ENCODE measurements at regions not wholly inside any gene's neighbourhood (a gene's known extent, or its start where the extent isn't known, plus 50 kb on each side); places are given as distances from the start of the nearest gene placed in this dataset.

DNA sequence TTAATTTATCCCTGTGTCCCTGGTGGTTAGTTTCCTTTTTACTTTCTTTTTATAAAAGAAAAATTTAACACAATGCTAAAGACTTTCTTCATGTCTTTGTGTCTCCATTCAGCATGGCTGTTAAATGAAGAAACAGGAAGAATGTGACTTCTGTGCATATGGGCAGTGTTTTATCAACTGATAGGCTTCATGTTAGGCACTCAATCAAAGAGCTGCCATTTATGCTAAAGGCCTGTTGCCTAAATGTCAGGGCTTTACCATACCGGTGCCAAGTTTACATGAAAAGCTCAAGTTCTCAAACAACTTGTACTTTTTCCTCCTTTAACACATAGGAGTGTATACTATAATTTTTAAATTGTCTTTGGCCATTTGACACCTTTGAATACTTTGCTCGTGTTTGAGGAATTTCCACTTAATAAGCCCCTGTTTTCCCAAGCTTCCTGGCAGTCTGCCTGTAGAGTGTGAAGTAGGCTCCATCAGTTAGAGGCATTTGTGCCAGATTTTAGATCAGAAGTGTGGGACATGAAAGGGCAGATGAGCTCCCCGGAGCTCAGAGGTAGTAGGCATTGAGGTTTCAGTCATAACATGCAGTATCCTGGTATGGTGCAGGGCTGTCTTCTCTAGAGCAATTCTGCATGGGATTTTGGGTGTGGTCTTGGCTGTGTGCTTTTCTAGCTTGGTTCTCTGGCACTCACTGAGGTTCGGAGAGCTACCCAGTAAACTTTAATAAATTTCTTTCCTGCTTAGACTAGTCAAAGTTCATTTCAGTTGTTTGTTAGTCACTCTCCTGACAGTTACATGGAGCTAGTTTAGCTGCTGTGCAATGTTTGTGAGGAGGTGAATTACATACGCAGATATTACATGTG lies 119.0 kb downstream of the LEPR start:
- TF ChIP-seq, protein P1, sequence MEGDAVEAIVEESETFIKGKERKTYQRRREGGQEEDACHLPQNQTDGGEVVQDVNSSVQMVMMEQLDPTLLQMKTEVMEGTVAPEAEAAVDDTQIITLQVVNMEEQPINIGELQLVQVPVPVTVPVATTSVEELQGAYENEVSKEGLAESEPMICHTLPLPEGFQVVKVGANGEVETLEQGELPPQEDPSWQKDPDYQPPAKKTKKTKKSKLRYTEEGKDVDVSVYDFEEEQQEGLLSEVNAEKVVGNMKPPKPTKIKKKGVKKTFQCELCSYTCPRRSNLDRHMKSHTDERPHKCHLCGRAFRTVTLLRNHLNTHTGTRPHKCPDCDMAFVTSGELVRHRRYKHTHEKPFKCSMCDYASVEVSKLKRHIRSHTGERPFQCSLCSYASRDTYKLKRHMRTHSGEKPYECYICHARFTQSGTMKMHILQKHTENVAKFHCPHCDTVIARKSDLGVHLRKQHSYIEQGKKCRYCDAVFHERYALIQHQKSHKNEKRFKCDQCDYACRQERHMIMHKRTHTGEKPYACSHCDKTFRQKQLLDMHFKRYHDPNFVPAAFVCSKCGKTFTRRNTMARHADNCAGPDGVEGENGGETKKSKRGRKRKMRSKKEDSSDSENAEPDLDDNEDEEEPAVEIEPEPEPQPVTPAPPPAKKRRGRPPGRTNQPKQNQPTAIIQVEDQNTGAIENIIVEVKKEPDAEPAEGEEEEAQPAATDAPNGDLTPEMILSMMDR (optimal IDR thresholded peaks at IDR 0.05 in 1 of 3, IDR thresholded peaks at IDR 0.05 in 1 of 3, conservative IDR thresholded peaks at IDR 0.05 in 1 of 3; ENCODE audit: extremely low read depth in 1 of 3, insufficient read depth in 2 of 3, low read length in 3 of 3), result no peak
- no peak for TF ChIP-seq EZH2 (IDR thresholded peaks at IDR 0.05; ENCODE audit: low read length)

DNA sequence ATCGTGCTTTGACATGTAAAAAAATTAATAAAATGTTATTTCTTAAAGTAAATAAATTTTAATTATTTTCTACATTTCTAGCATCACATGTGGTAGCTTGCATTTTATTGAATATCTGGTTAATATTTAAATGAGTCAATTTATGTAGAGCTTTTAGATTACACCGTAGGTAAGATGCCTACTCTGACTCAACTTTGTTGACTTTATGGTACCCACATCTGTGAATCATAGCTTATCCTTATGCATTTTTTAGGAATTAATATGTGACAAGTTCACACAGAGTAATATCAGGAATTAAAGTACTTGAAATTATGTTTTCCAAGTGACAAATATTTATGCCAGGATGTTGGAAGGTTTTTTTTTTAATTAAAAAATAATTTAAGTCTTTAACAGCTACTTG lies 120.7 kb downstream of the LEPR start:
- Histone ChIP-seq H3K79me2 (ENCODE audit: control insufficient read depth, insufficient read depth, low read length) (no peaks in the 10 kb centered on the region), H3K27ac (ENCODE audit: control insufficient read depth, insufficient read depth, low read length) (no peak overlapping the region), H3K9me3 (ENCODE audit: control insufficient read depth, low read depth, low read length) (no peaks in the 10 kb centered on the region), H3K4me3 (ENCODE audit: control insufficient read depth in 2 of 3, extremely low read depth in 1 of 3, insufficient read depth in 2 of 3, low read depth in 1 of 3, low read length in 3 of 3) (no peak overlapping the region), H3K9ac (ENCODE audit: control insufficient read depth, extremely low read depth, insufficient read depth, low read length) (no peak overlapping the region), H3K4me1 (ENCODE audit: control insufficient read depth, extremely low read depth, insufficient read depth, low read length) (no peaks in the 10 kb centered on the region), H3K36me3 (ENCODE audit: control insufficient read depth in 2 of 2, extremely low read depth in 1 of 2, insufficient read depth in 2 of 2, low read length in 2 of 2) (no peaks in the 10 kb centered on the region), H3K4me2 (ENCODE audit: control insufficient read depth, extremely low read depth, insufficient read depth, low read depth, low read length) (no peak overlapping the region), H2AFZ (ENCODE audit: control insufficient read depth, low read length) (no peak overlapping the region), H3K9me1 (ENCODE audit: control insufficient read depth, extremely low read depth, insufficient read depth, low read length) (no peaks in the 10 kb centered on the region), H3K27me3 (ENCODE audit: control insufficient read depth, extremely low read depth, insufficient read depth, low read length) (no peaks in the 10 kb centered on the region), H4K20me1 (ENCODE audit: control insufficient read depth, extremely low read depth, insufficient read depth, low read length) (no peaks in the 10 kb centered on the region)
- dilution Hi-C loops (cut with MboI; ENCODE audit: extremely low pct_ligation_motif_present, low sequenced_read_pairs), result no loop called here
- FAIRE-seq (no peak), DNase-seq (ENCODE audit: low read depth, low spot score) (no peak)
- no peak for TF ChIP-seq EZH2 (IDR thresholded peaks at IDR 0.05; ENCODE audit: low read length)
- TF ChIP-seq, protein P1 (optimal IDR thresholded peaks at IDR 0.05 in 1 of 3, IDR thresholded peaks at IDR 0.05 in 1 of 3, conservative IDR thresholded peaks at IDR 0.05 in 1 of 3; ENCODE audit: extremely low read depth in 1 of 3, insufficient read depth in 2 of 3, low read length in 3 of 3), result no peak

More for the DNA sequence above, 119.0 kb downstream of the LEPR start:
- Histone ChIP-seq H3K27me3 (ENCODE audit: control insufficient read depth, extremely low read depth, insufficient read depth, low read length) (no peaks in the 10 kb centered on the region), H3K9me3 (ENCODE audit: control insufficient read depth, low read depth, low read length) (no peaks in the 10 kb centered on the region), H3K27ac (ENCODE audit: control insufficient read depth, insufficient read depth, low read length) (no peak overlapping the region), H3K9ac (ENCODE audit: control insufficient read depth, extremely low read depth, insufficient read depth, low read length) (no peak overlapping the region), H3K4me2 (ENCODE audit: control insufficient read depth, extremely low read depth, insufficient read depth, low read depth, low read length) (no peak overlapping the region), H3K36me3 (ENCODE audit: control insufficient read depth in 2 of 2, extremely low read depth in 1 of 2, insufficient read depth in 2 of 2, low read length in 2 of 2) (no peaks in the 10 kb centered on the region), H3K9me1 (ENCODE audit: control insufficient read depth, extremely low read depth, insufficient read depth, low read length) (no peaks in the 10 kb centered on the region), H3K79me2 (ENCODE audit: control insufficient read depth, insufficient read depth, low read length) (no peaks in the 10 kb centered on the region), H3K4me3 (ENCODE audit: control insufficient read depth in 2 of 3, extremely low read depth in 1 of 3, insufficient read depth in 2 of 3, low read depth in 1 of 3, low read length in 3 of 3) (no peak overlapping the region), H4K20me1 (ENCODE audit: control insufficient read depth, extremely low read depth, insufficient read depth, low read length) (no peaks in the 10 kb centered on the region), H2AFZ (ENCODE audit: control insufficient read depth, low read length) (no peak overlapping the region), H3K4me1 (ENCODE audit: control insufficient read depth, extremely low read depth, insufficient read depth, low read length) (no peaks in the 10 kb centered on the region)
- DNase-seq (ENCODE audit: low read depth, low spot score) (no peak), FAIRE-seq (no peak)
- dilution Hi-C loops (cut with MboI; ENCODE audit: extremely low pct_ligation_motif_present, low sequenced_read_pairs), result no loop called here
